Uterus (tissue), 3 donors: ENCODE measurements at regions not wholly inside any gene's neighbourhood (a gene's known extent, or its start where the extent isn't known, plus 50 kb on each side); places are given as distances from the start of the nearest gene placed in this dataset.

Experiments
- DNase-seq, 2 donors: peaks; one replicate each; pipeline ENCODE4 v3.0.0-alpha.2; 2019 to 2020
- H3K27ac ChIP-seq, 2 donors: fragments of 200-600 bp; sonication (generic); 1 replicate in 1 of 2; 2 replicates in 1 of 2; pipeline ENCODE4 v1.5.1; 2016 to 2018
- H3K27me3 ChIP-seq, 2 donors: fragments of 200-600 bp; sonication (generic); one replicate each; pipeline ENCODE4 v1.5.1; 2018 to 2019; ENCODE audit warnings: control low read depth in 1 of 2
- H3K36me3 ChIP-seq, 2 donors: fragments of 200-600 bp; sonication (generic); one replicate each; pipeline ENCODE4 v1.5.1; 2019; ENCODE audit warnings: control low read depth in 1 of 2
- H3K4me1 ChIP-seq, 2 donors: fragments of 200-600 bp; sonication (generic); one replicate each; pipeline ENCODE4 v1.5.1; 2018 to 2019; ENCODE audit warnings: control low read depth in 1 of 2
- H3K4me3 ChIP-seq, 2 donors: fragments of 200-600 bp; sonication (generic); 1 replicate in 1 of 2; 2 replicates in 1 of 2; pipeline ENCODE4 v1.5.1; 2018 to 2019; ENCODE audit warnings: mild to moderate bottlenecking in 1 of 2
- H3K9me3 ChIP-seq, 2 donors: fragments of 200-600 bp; sonication (generic); one replicate each; pipeline ENCODE4 v1.5.1; 2019; ENCODE audit warnings: control low read depth in 1 of 2
- POLR2A ChIP-seq, 2 donors: fragments of 450-650 bp; IDR thresholded peaks; one replicate each; pipeline ENCODE4 v1.6.1; 2016; ENCODE audit warnings: antibody characterized with exemption in 2 of 2, mild to moderate bottlenecking in 1 of 2, moderate library complexity in 1 of 2
- intact Hi-C: fragments of 100-400 bp; cut with DNase I; formaldehyde crosslinking; loops from one replicate; pipeline ENCODE4 v1.15.1; 2023; ENCODE audit warnings: low total_unique reads
- TF ChIP-seq, protein P1 (sequence below), 4 experiments: fragments of 200-600 bp in 2 of 4; fragments of 450-650 bp in 2 of 4; sonication (generic) in 2 of 4; IDR thresholded peaks; one replicate each; pipeline ENCODE4 v1.5.1; 2016 to 2019; ENCODE audit warnings: antibody characterized with exemption in 4 of 4, mild to moderate bottlenecking in 2 of 4, moderate library complexity in 1 of 4
- donor health status: DM: yes; HTN: yes; CAD: no.

DNA sequence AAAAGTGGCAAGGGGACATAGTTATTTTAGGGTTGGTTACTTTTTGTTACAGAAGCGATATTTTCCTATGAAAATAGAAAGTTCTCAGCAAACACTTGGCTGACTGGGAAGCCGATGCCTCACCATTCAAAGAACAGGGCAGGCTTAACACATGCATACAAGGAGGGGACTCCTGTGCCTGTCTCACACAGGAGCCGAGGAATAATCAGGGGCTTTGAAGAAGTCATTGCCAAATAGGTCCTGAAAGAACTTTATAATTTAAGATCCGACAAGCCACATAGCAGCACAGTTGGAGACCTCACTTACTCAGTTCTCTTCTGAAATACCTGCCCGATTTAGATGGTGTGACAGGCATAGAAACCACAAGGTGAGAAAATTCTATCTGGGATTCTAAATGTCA, 389.8 kb downstream of the EMP1 start:
- TF ChIP-seq POLR2A (IDR thresholded peaks at IDR 0.05): no peak
- TF ChIP-seq, protein P1, sequence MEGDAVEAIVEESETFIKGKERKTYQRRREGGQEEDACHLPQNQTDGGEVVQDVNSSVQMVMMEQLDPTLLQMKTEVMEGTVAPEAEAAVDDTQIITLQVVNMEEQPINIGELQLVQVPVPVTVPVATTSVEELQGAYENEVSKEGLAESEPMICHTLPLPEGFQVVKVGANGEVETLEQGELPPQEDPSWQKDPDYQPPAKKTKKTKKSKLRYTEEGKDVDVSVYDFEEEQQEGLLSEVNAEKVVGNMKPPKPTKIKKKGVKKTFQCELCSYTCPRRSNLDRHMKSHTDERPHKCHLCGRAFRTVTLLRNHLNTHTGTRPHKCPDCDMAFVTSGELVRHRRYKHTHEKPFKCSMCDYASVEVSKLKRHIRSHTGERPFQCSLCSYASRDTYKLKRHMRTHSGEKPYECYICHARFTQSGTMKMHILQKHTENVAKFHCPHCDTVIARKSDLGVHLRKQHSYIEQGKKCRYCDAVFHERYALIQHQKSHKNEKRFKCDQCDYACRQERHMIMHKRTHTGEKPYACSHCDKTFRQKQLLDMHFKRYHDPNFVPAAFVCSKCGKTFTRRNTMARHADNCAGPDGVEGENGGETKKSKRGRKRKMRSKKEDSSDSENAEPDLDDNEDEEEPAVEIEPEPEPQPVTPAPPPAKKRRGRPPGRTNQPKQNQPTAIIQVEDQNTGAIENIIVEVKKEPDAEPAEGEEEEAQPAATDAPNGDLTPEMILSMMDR (IDR thresholded peaks at IDR 0.05): no peak
- H3K27ac ChIP-seq: no peak overlapping the region
- H3K36me3 ChIP-seq: no peaks in the 10 kb centered on the region
- no peak overlapping the region for H3K4me3 ChIP-seq
- H3K4me1 ChIP-seq: no peaks in the 10 kb centered on the region
- intact Hi-C loops: no loop called here
- no peaks in the 10 kb centered on the region for H3K9me3 ChIP-seq
- no peak for DNase-seq
- no peaks in the 10 kb centered on the region for H3K27me3 ChIP-seq

DNA sequence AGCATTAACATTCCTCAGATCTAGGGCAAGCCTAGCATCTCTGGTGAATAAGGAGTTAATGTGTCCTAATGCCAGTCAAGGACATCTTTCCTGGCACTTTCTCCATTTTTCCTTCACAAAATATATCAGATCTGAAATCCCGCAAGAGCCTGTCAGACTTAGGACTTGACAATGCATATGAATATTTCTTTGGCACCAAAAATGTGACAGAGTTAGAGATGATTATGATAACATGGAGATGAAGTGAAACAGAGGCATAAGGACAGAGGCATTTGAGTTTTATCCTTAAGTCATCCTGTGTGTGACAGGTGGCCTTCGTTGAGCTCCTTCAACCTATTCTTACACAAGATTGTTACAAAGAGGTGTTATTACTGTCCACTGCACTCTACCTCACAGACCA, 388.0 kb downstream of the EMP1 start:
- no peak for DNase-seq
- Histone ChIP-seq H3K27me3 (no peaks in the 10 kb centered on the region), H3K4me3 (no peak overlapping the region), H3K4me1 (no peaks in the 10 kb centered on the region), H3K9me3 (no peaks in the 10 kb centered on the region), H3K36me3 (no peaks in the 10 kb centered on the region), H3K27ac (no peak overlapping the region)
- TF ChIP-seq, protein P1 (IDR thresholded peaks at IDR 0.05): no peak
- no peak for TF ChIP-seq POLR2A (IDR thresholded peaks at IDR 0.05)
- intact Hi-C loops: no loop called here

DNA sequence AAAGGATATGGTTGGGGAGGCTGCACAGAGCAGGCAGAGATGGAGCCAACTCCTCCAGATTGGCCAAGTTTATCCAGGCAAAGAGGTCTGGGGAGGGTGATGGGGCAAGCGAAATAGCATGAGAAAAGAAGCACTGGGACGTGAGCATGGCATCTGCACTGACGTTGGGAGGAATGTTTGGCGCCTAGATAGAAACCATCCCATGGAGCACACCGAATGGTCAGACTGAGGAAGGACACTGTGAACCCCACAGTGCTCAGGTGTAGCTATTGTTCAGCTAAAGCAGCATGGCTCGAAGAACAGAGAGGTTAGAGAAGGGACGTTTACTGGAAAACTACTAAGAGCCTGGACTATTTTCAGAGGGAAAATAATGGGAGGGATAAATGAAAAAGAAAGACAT, 387.1 kb downstream of the EMP1 start:
- H3K9me3 ChIP-seq: no peaks in the 10 kb centered on the region
- H3K27me3 ChIP-seq: no peaks in the 10 kb centered on the region
- H3K4me1 ChIP-seq: no peaks in the 10 kb centered on the region
- intact Hi-C loops: no loop called here
- no peak for DNase-seq
- TF ChIP-seq, protein P1 (IDR thresholded peaks at IDR 0.05): no peak
- no peak for TF ChIP-seq POLR2A (IDR thresholded peaks at IDR 0.05)
- no peak overlapping the region for H3K4me3 ChIP-seq
- H3K36me3 ChIP-seq: no peaks in the 10 kb centered on the region
- no peak overlapping the region for H3K27ac ChIP-seq

DNA sequence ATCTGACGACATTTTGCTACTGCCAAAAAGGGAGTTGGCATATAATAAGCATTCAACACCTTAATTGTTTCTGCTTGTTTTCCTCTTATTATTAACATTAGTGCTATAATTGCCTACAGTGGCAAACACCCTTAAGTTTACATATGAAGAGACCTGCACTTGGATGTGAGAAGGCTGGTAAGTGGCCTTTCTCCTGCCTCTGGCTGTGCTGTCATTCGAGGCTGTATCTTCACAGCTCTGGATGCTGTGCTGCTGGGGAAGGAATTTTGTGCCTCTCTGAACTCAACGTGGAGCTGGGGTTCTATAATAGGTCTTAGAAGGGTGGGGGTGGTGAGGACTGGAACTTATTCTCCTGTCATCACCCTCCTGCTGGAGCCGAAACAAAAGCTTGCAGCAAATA, 385.9 kb downstream of the EMP1 start:
- H3K4me3 ChIP-seq: no peak overlapping the region
- TF ChIP-seq, protein P1 (IDR thresholded peaks at IDR 0.05): no peak
- no peak for TF ChIP-seq POLR2A (IDR thresholded peaks at IDR 0.05)
- intact Hi-C loops: no loop called here

DNA sequence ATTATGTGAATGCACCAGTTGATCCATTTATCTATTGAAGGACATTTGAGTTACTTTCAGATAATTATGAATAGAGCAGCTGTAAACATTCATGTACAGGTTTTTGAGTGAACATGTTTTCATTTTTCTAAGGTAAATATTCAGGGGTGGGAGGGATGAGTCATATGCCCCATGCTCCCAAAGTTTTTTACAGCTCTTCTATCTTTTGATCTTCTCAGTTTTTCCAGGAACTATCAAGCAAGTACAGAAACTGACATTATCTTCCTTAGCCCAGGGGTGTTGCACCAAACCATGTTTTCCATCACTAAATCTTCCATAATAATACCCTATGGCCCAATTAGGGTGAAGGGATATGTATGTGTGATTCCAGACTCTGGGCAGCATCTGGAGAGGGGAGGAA, 384.5 kb downstream of the EMP1 start:
- no peaks in the 10 kb centered on the region for H3K9me3 ChIP-seq
- H3K4me1 ChIP-seq: no peaks in the 10 kb centered on the region
- H3K36me3 ChIP-seq: no peaks in the 10 kb centered on the region
- H3K4me3 ChIP-seq: no peak overlapping the region
- H3K27ac ChIP-seq: no peak overlapping the region
- DNase-seq: no peak
- intact Hi-C loops: no loop called here
- no peak for TF ChIP-seq POLR2A (IDR thresholded peaks at IDR 0.05)
- TF ChIP-seq, protein P1 (IDR thresholded peaks at IDR 0.05): no peak
- H3K27me3 ChIP-seq: no peaks in the 10 kb centered on the region

More for the DNA sequence above, 385.9 kb downstream of the EMP1 start:
- Histone ChIP-seq H3K27ac (no peak overlapping the region), H3K36me3 (no peaks in the 10 kb centered on the region), H3K9me3 (no peaks in the 10 kb centered on the region), H3K27me3 (no peaks in the 10 kb centered on the region), H3K4me1 (no peaks in the 10 kb centered on the region)
- DNase-seq: no peak
